A549 (cell line): ENCODE measurements at regions not wholly inside any gene's neighbourhood (a gene's known extent, or its start where the extent isn't known, plus 50 kb on each side); places are given as distances from the start of the nearest gene placed in this dataset.
A peak's percentile ranks its signal among the peaks of the same experiment; 100 is the strongest.

ENCODE experiments used
- ATAC-seq, 2 experiments: fragments of 200-7000 bp in 1 of 2; fragments of >200 bp in 1 of 2; cut with Nextera tagmentation in 1 of 2; cut with Tn5 transposase in 1 of 2; 3 replicates each; pipeline versions ENCODE4 v1.8.0 to v1.9.1; 2018 to 2020; ENCODE audit warnings: mild to moderate bottlenecking in 1 of 2, moderate library complexity in 1 of 2
- CTCF ChIA-PET: fragments of 300-600 bp; sonication (Branson Sonifier 250); formaldehyde crosslinking; extraction: SDS; loops from one replicate; lab custom pipeline; 2021; ENCODE audit warnings: antibody characterized with exemption, inconsistent platforms; lab: Yijun Ruan, JAX
- POLR2A ChIA-PET: fragments of 350-600 bp; formaldehyde crosslinking; extraction: SDS; loops from one replicate; lab custom pipeline; 2021; ENCODE audit warnings: antibody characterized with exemption, inconsistent platforms; lab: Yijun Ruan, JAX
- DNase-seq, 2 experiments: peaks; one replicate each; pipeline versions ENCODE4 v3.0.0 to v3.0.0-alpha.2; 2011 to 2016; ENCODE audit warnings: low read depth in 1 of 2, low spot score in 1 of 2
- FAIRE-seq: peaks from 2 replicates; lab custom pipeline; 2011; peaks lifted over from hg19 to GRCh38; lab: Jason Lieb, UNC
- H3K27ac ChIP-seq, 2 experiments: fragments of >200 bp; sonication (Bioruptor Twin); formaldehyde crosslinking; 3 replicates each; pipeline ENCODE4 v1.5.1; 2016 to 2017
- H3K4me1 ChIP-seq: fragments of >200 bp; sonication (Bioruptor Twin); formaldehyde crosslinking; 3 replicates; pipeline ENCODE4 v1.6.1; 2016
- H3K4me2 ChIP-seq: fragments of >200 bp; sonication (Bioruptor Twin); formaldehyde crosslinking; 3 replicates; pipeline ENCODE4 v1.6.1; 2016
- H3K4me3 ChIP-seq: fragments of >200 bp; sonication (Bioruptor Twin); formaldehyde crosslinking; 3 replicates; pipeline ENCODE4 v1.5.1; 2016
- H3K9me3 ChIP-seq: fragments of >200 bp; sonication (Bioruptor Twin); formaldehyde crosslinking; 3 replicates; pipeline ENCODE4 v1.6.1; 2016
- CBX2 ChIP-seq: fragments of 200-600 bp; sonication (generic); IDR thresholded peaks from 2 replicates; pipeline ENCODE4 v1.6.1; 2016; ENCODE audit warnings: low read depth, mild to moderate bottlenecking, borderline replicate concordance
- CBX8 ChIP-seq: fragments of 200-600 bp; sonication (generic); IDR thresholded peaks from 2 replicates; pipeline ENCODE4 v1.6.1; 2016
- CHD2 ChIP-seq: fragments of 150-350 bp; IDR thresholded peaks from 2 replicates; pipeline ENCODE4 v1.6.1; 2014; ENCODE audit warnings: low read length; ENCODE audit not compliant: partially characterized antibody
- EHF ChIP-seq: fragments of 250-450 bp; sonication (Bioruptor Pico); IDR thresholded peaks from 2 replicates; pipeline ENCODE4 v1.5.0; 2020; ENCODE audit warnings: mild to moderate bottlenecking
- EHMT2 ChIP-seq: fragments of 200-600 bp; sonication (generic); IDR thresholded peaks from 2 replicates; pipeline ENCODE4 v1.6.1; 2016; ENCODE audit warnings: antibody characterized with exemption, low read depth, mild to moderate bottlenecking, moderate library complexity
- EP300 ChIP-seq, 2 experiments: fragments of >200 bp; sonication (Bioruptor Twin); formaldehyde crosslinking; IDR thresholded peaks; 2 replicates in 1 of 2; 3 replicates in 1 of 2; pipeline ENCODE4 v1.6.1; 2016 to 2017
- FOSL2 ChIP-seq, 2 experiments: fragments of 450-650 bp in 1 of 2; fragments of >200 bp in 1 of 2; sonication (Bioruptor Twin) in 1 of 2; formaldehyde crosslinking; IDR thresholded peaks; 2 replicates each; pipeline versions ENCODE4 v1.5.0 to v1.6.1; 2016 to 2020; ENCODE audit warnings: mild to moderate bottlenecking in 1 of 2, moderate library complexity in 1 of 2
- HDAC2 ChIP-seq: fragments of 200-600 bp; sonication (generic); IDR thresholded peaks from 2 replicates; pipeline ENCODE4 v1.6.1; 2016
- HES2 ChIP-seq: fragments of >200 bp; sonication (Bioruptor Twin); formaldehyde crosslinking; IDR thresholded peaks from 2 replicates; pipeline ENCODE4 v1.6.1; 2016
- HOXA7 ChIP-seq: fragments of 250-450 bp; sonication (Bioruptor Pico); IDR thresholded peaks from 2 replicates; pipeline ENCODE4 v1.5.0; 2020; ENCODE audit warnings: mild to moderate bottlenecking, moderate library complexity
- JUN ChIP-seq, 2 experiments: fragments of >200 bp; sonication (Bioruptor Twin); formaldehyde crosslinking; IDR thresholded peaks; 2 replicates in 1 of 2; 3 replicates in 1 of 2; pipeline ENCODE4 v1.6.1; 2016 to 2017
- JUNB ChIP-seq: fragments of >200 bp; sonication (Bioruptor Twin); formaldehyde crosslinking; IDR thresholded peaks from 2 replicates; pipeline ENCODE4 v1.6.1; 2016
- KDM5A ChIP-seq: fragments of 200-600 bp; sonication (generic); IDR thresholded peaks from 2 replicates; pipeline ENCODE4 v1.6.1; 2016; ENCODE audit warnings: antibody characterized with exemption, mild to moderate bottlenecking
- MAFK ChIP-seq: fragments of 450-650 bp; IDR thresholded peaks from 2 replicates; pipeline ENCODE4 v1.6.1; 2014; ENCODE audit not compliant: partially characterized antibody
- MAX ChIP-seq: IDR thresholded peaks from 2 replicates; pipeline ENCODE4 v1.6.1; 2012
- NPAS2 ChIP-seq: fragments of 250-450 bp; sonication (Bioruptor Pico); IDR thresholded peaks from 2 replicates; pipeline ENCODE4 v1.8.0; 2022; ENCODE audit warnings: mild to moderate bottlenecking, moderate library complexity, borderline replicate concordance
- NR3C1 ChIP-seq: fragments of >200 bp; sonication (Bioruptor Twin); formaldehyde crosslinking; IDR thresholded peaks from 3 replicates; pipeline ENCODE4 v1.6.1; 2017
- RAD21 ChIP-seq, 2 experiments: fragments of >200 bp in 1 of 2; sonication (Bioruptor Twin) in 1 of 2; formaldehyde crosslinking in 1 of 2; IDR thresholded peaks in 1 of 2; conservative IDR thresholded peaks in 1 of 2; 2 replicates in 1 of 2; 3 replicates in 1 of 2; pipeline ENCODE4 v1.6.1; 2012 to 2018; ENCODE audit warnings: inconsistent platforms in 1 of 2
- RARB ChIP-seq: fragments of 250-450 bp; sonication (Bioruptor Pico); IDR thresholded peaks from 2 replicates; pipeline ENCODE4 v1.8.0; 2021; ENCODE audit warnings: mild to moderate bottlenecking, moderate library complexity
- SMC3 ChIP-seq: fragments of >200 bp; sonication (Bioruptor Twin); formaldehyde crosslinking; IDR thresholded peaks from 3 replicates; pipeline ENCODE4 v1.6.1; 2018; ENCODE audit warnings: inconsistent platforms
- TFCP2L1 ChIP-seq: fragments of 250-450 bp; sonication (Bioruptor Pico); IDR thresholded peaks from 2 replicates; pipeline ENCODE4 v1.5.0; 2021; ENCODE audit warnings: mild to moderate bottlenecking
- ZSCAN20 ChIP-seq: fragments of 250-450 bp; sonication (Bioruptor Pico); IDR thresholded peaks from 2 replicates; pipeline ENCODE4 v1.8.0; 2022; ENCODE audit warnings: mild to moderate bottlenecking, moderate library complexity
- WGBS: methylation state at CpG from one replicate; pipeline ENCODE4 v1.1.6; 2017; ENCODE audit errors: missing lambda C conversion rate; 5-methylcytosine and 5-hydroxymethylcytosine counted together
- TF ChIP-seq, protein P1 (sequence below): fragments of >200 bp; sonication (Bioruptor Twin); formaldehyde crosslinking; IDR thresholded peaks from 3 replicates; pipeline ENCODE4 v1.6.1; 2016
- TF ChIP-seq, protein P2 (sequence below): fragments of 150-350 bp; IDR thresholded peaks from 2 replicates; pipeline ENCODE4 v1.6.1; 2014; ENCODE audit warnings: low read depth, mild to moderate bottlenecking, low read length

- DNase-seq = no peak
- no peak overlapping the region for H3K27ac ChIP-seq
- no peaks in the 10 kb centered on the region for H3K9me3 ChIP-seq
- H3K4me2 ChIP-seq = no peak overlapping the region
- TF ChIP-seq KDM5A (no peak), SMC3 (no peak), EP300 (IDR thresholded peaks at IDR 0.05) (no peak), FOSL2 (IDR thresholded peaks at IDR 0.05) (no peak), FOSL2 (CRISPR knock-in tag; IDR thresholded peaks at IDR 0.05) (no peak), CBX2 (no peak), JUN (IDR thresholded peaks at IDR 0.05) (no peak), MAFK (no peak), CHD2 (no peak), EHF (CRISPR knock-in tag) (no peak), TFCP2L1 (CRISPR knock-in tag) (no peak), RARB (CRISPR knock-in tag) (no peak), HOXA7 (CRISPR knock-in tag) (no peak)
- WGBS = 52% methylated on average over 4 of the region's 4 CpGs
- no peak for ATAC-seq
- no peak overlapping the region for H3K4me3 ChIP-seq
- ChIA-PET POLR2A (no interaction called here), CTCF (no interaction called here)
- H3K4me1 ChIP-seq = no peaks in the 10 kb centered on the region
- no peak for FAIRE-seq
Observed at GRCh38 chr6:139990026-139990686, 615.7 kb upstream of the CITED2 start.

- H3K27ac ChIP-seq = no peak overlapping the region
Observed at GRCh38 chr6:139988685-139989084, 614.2 kb upstream of the CITED2 start.

GRCh38 chr6:139987091-139987490, 612.6 kb upstream of the CITED2 start:
- Histone ChIP-seq H3K4me2 (no peak overlapping the region), H3K4me1 (peaks cover 21% of the 10 kb centered on the region), H3K4me3 (no peak overlapping the region), H3K27ac (no peak overlapping the region), H3K9me3 (no peaks in the 10 kb centered on the region)
- CTCF ChIA-PET = no interaction called here
- POLR2A ChIA-PET = no interaction called here
- TF ChIP-seq RAD21 (conservative IDR thresholded peaks at IDR 0.05 in 1 of 2, IDR thresholded peaks at IDR 0.05 in 1 of 2) (no peak), CBX8 (no peak), MAX (no peak), HDAC2 (no peak), NPAS2 (CRISPR knock-in tag) (no peak), JUNB (no peak), NR3C1 (no peak), CBX2 (no peak)
- ATAC-seq = no peak
- no peak for FAIRE-seq
- no peak for DNase-seq

More at GRCh38 chr6:139988685-139989084, 614.2 kb upstream of the CITED2 start:
- TF ChIP-seq, protein P1, sequence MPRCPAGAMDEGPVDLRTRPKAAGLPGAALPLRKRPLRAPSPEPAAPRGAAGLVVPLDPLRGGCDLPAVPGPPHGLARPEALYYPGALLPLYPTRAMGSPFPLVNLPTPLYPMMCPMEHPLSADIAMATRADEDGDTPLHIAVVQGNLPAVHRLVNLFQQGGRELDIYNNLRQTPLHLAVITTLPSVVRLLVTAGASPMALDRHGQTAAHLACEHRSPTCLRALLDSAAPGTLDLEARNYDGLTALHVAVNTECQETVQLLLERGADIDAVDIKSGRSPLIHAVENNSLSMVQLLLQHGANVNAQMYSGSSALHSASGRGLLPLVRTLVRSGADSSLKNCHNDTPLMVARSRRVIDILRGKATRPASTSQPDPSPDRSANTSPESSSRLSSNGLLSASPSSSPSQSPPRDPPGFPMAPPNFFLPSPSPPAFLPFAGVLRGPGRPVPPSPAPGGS = no peak
- TF ChIP-seq MAFK = peak; percentile 21
- ChIA-PET POLR2A (no interaction called here), CTCF (no interaction called here)
- Histone ChIP-seq H3K4me1 (peaks cover 6% of the 10 kb centered on the region; the same call in 1 of the 3 replicates), H3K9me3 (no peaks in the 10 kb centered on the region), H3K4me2 (no peak overlapping the region), H3K4me3 (no peak overlapping the region)
- FAIRE-seq (no peak), ATAC-seq (no peak), DNase-seq (no peak)

GRCh38 chr6:139985236-139985815, 610.9 kb upstream of the CITED2 start:
- Histone ChIP-seq H3K4me3 (no peak overlapping the region), H3K9me3 (no peaks in the 10 kb centered on the region), H3K27ac (no peak overlapping the region), H3K4me2 (no peak overlapping the region), H3K4me1 (peaks cover 39% of the 10 kb centered on the region)
- FAIRE-seq (no peak), DNase-seq (no peak), ATAC-seq (no peak)
- TF ChIP-seq, protein P2, sequence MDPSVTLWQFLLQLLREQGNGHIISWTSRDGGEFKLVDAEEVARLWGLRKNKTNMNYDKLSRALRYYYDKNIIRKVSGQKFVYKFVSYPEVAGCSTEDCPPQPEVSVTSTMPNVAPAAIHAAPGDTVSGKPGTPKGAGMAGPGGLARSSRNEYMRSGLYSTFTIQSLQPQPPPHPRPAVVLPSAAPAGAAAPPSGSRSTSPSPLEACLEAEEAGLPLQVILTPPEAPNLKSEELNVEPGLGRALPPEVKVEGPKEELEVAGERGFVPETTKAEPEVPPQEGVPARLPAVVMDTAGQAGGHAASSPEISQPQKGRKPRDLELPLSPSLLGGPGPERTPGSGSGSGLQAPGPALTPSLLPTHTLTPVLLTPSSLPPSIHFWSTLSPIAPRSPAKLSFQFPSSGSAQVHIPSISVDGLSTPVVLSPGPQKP = no peak
- TF ChIP-seq MAFK (no peak), EP300 (IDR thresholded peaks at IDR 0.05) (no peak), EHMT2 (no peak), ZSCAN20 (CRISPR knock-in tag) (no peak), SMC3 (no peak), MAX (no peak), HES2 (no peak)
- CTCF ChIA-PET = no interaction called here
- POLR2A ChIA-PET = no interaction called here
